ENCODE measurements at regions not wholly inside any gene's neighbourhood (a gene's known extent, or its start where the extent isn't known, plus 50 kb on each side); places are given as distances from the start of the nearest gene placed in this dataset.
A peak's percentile ranks its signal among the peaks of the same experiment; 100 is the strongest.

DNA sequence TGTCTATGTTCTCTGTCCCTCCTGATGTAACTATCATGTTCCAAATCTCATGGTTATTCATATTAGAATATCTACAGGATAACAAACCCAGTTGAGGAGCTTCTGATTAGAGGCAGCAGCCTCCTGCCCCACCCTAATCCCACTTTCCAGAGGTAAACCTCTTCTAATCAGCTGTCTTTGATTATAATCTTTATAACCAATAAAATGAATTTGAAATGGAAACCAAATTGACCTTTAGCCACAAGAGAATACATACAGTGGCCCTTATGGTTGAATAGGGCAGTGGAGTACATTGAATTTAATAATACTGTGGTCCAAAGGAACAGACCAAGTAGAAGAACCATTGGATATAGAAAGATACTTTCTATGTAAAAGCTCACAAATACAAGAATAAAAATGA lies 281.3 kb upstream of the UMPS start:
- Mint-ChIP-seq H3K4me1 (no peaks in the 10 kb centered on the region), H3K4me3 (no peak overlapping the region), H3K36me3 (no peaks in the 10 kb centered on the region), H3K27ac (no peak overlapping the region), H3K9me3 (peaks cover 3% of the 10 kb centered on the region)
- DNase-seq (ENCODE audit: low spot score in 2 of 2): no peak
- ATAC-seq: no peak

DNA sequence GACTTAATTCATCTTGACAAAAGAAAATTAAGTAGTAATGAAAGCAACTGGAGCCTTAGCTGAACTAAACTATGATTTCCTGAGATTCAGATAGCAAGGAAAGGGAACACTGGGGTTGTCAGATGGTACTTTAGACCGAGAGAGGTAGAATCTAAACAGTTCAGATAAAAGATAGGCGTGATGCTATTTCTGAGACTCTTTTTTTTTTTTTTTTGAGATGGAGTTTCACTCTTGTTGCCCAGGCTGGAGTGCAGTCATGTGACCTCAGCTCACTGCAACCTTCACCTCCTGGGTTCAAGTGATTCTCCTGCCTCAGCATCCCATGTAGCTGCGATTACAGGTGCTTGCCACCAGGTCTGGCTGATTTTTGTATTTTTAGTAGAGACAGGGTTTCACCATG lies 279.9 kb upstream of the UMPS start:
- no peak overlapping the region for H3K4me3 Mint-ChIP-seq
- H3K4me1 Mint-ChIP-seq: no peaks in the 10 kb centered on the region
- no peak for DNase-seq (ENCODE audit: low spot score in 2 of 2)
- no peak overlapping the region for H3K27ac Mint-ChIP-seq
- H3K9me3 Mint-ChIP-seq: peaks cover 3% of the 10 kb centered on the region
- H3K36me3 Mint-ChIP-seq: no peaks in the 10 kb centered on the region
- ATAC-seq: no peak

GRCh38 chr3:124451630-124452317 lies 278.5 kb upstream of the UMPS start:
- peaks cover 3% of the 10 kb centered on the region for H3K9me3 Mint-ChIP-seq
- ATAC-seq: no peak

GRCh38 chr3:124453189-124453588 lies 277.1 kb upstream of the UMPS start:
- ATAC-seq (no peak), DNase-seq (ENCODE audit: low spot score in 2 of 2) (no peak)
- Mint-ChIP-seq H3K4me1 (no peaks in the 10 kb centered on the region), H3K9me3 (peaks cover 3% of the 10 kb centered on the region), H3K27ac (no peak overlapping the region), H3K4me3 (no peak overlapping the region), H3K36me3 (no peaks in the 10 kb centered on the region)

More at GRCh38 chr3:124451630-124452317, 278.5 kb upstream of the UMPS start:
- no peaks in the 10 kb centered on the region for H3K36me3 Mint-ChIP-seq
- H3K27ac Mint-ChIP-seq: no peak overlapping the region
- H3K4me3 Mint-ChIP-seq: no peak overlapping the region
- no peaks in the 10 kb centered on the region for H3K4me1 Mint-ChIP-seq
- DNase-seq (ENCODE audit: low spot score in 2 of 2): no peak

- Mint-ChIP-seq H3K9me3 (peaks cover 3% of the 10 kb centered on the region), H3K27ac (no peak overlapping the region), H3K36me3 (no peaks in the 10 kb centered on the region), H3K4me3 (no peak overlapping the region), H3K4me1 (no peaks in the 10 kb centered on the region)
- ATAC-seq: no peak
- no peak for DNase-seq (ENCODE audit: low spot score in 2 of 2)
These were observed 274.4 kb upstream of the UMPS start for GRCh38 chr3:124455891-124456290.

- ATAC-seq: no peak
- no peak overlapping the region for H3K27ac Mint-ChIP-seq
- no peak for DNase-seq (ENCODE audit: low spot score in 2 of 2)
- peaks cover 3% of the 10 kb centered on the region for H3K9me3 Mint-ChIP-seq
- no peak overlapping the region for H3K4me3 Mint-ChIP-seq
- H3K36me3 Mint-ChIP-seq: no peaks in the 10 kb centered on the region
- no peaks in the 10 kb centered on the region for H3K4me1 Mint-ChIP-seq
These were observed 273.7 kb upstream of the UMPS start for GRCh38 chr3:124456506-124456905.

GRCh38 chr3:124459678-124460077 lies 270.6 kb upstream of the UMPS start:
- H3K4me1 Mint-ChIP-seq: no peaks in the 10 kb centered on the region
- H3K4me3 Mint-ChIP-seq: no peak overlapping the region
- H3K36me3 Mint-ChIP-seq: no peaks in the 10 kb centered on the region
- H3K27ac Mint-ChIP-seq: no peak overlapping the region
- ATAC-seq: no peak
- no peak for DNase-seq (ENCODE audit: low spot score in 2 of 2)
- no peaks in the 10 kb centered on the region for H3K9me3 Mint-ChIP-seq

DNA sequence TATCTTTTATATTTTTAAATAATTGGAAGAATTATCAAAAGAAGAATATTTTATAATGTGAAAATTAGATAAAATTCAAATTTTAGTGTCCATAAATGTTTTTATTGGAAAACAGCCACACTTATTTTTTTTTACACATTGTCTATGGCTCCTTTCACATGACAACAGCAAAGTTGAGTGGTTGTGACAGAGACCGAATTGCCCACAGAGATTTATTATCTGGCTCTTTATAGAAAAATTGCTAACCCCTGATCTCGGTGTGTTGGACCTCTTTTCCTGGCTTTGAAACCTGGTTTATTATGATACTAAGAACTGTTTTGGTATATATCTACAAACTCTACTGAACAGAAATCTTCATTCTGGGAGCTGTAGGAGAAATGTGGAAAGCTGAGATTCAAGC lies 269.1 kb upstream of the UMPS start:
- Mint-ChIP-seq H3K4me1 (no peaks in the 10 kb centered on the region), H3K27ac (no peak overlapping the region), H3K4me3 (no peak overlapping the region), H3K9me3 (no peaks in the 10 kb centered on the region), H3K36me3 (no peaks in the 10 kb centered on the region)
- DNase-seq (ENCODE audit: low spot score in 2 of 2) (no peak), ATAC-seq (no peak)

DNA sequence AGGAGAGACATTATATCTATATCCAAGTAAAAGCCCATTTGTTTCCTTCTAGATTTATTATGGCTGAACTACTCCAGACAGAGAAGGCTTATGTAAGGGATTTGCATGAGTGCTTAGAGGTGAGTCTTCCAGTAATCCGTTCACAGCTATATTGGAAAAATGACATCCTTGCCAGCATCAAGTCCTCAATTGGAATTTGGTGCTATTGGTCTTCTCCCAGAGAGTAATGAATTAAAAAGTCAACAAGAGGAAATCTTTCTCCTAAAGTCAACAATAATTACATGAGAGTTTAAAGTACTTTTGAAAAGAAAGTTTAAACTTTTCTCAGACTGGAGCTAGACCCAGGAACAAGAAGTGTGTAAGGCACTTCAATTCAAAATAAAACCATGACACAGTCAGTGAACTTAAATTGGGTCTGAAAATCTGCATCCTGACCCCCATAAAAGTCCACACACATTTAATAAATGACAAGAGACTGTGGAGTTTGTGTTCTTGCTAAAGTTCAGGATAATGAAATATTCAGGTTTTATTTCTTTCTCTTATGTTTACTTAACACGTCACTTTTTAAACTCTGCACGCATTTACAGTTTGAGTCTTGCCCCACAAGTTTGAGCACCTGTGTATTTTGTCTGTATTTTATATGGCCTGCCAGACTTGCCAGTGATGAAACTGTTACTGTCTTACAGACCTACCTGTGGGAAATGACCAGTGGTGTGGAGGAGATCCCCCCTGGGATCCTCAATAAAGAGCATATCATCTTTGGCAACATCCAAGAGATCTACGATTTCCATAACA lies 268.2 kb upstream of the UMPS start:
- Mint-ChIP-seq H3K4me1 (no peaks in the 10 kb centered on the region), H3K9me3 (no peaks in the 10 kb centered on the region), H3K27ac (no peak overlapping the region), H3K36me3 (no peaks in the 10 kb centered on the region), H3K4me3 (no peak overlapping the region)
- DNase-seq (ENCODE audit: low spot score in 2 of 2) (no peak), ATAC-seq (no peak)

- Mint-ChIP-seq H3K9me3 (no peaks in the 10 kb centered on the region), H3K27ac (no peak overlapping the region), H3K4me1 (no peaks in the 10 kb centered on the region), H3K36me3 (no peaks in the 10 kb centered on the region), H3K4me3 (no peak overlapping the region)
- DNase-seq (ENCODE audit: low spot score in 2 of 2) (no peak), ATAC-seq (no peak)
These were observed 267.0 kb upstream of the UMPS start for GRCh38 chr3:124463234-124463633.

GRCh38 chr3:124467980-124468902 lies 262.0 kb upstream of the UMPS start:
- Mint-ChIP-seq H3K4me3 (no peak overlapping the region), H3K27ac (no peak overlapping the region), H3K4me1 (no peaks in the 10 kb centered on the region), H3K9me3 (no peaks in the 10 kb centered on the region), H3K36me3 (no peaks in the 10 kb centered on the region)
- DNase-seq (ENCODE audit: low spot score in 2 of 2) (peak in 1 of 2 donors; percentile 61), ATAC-seq (no peak)

GRCh38 chr3:124469555-124469954 lies 260.7 kb upstream of the UMPS start:
- H3K4me3 Mint-ChIP-seq: no peak overlapping the region
- no peaks in the 10 kb centered on the region for H3K36me3 Mint-ChIP-seq
- no peak overlapping the region for H3K27ac Mint-ChIP-seq
- ATAC-seq (no peak), DNase-seq (ENCODE audit: low spot score in 2 of 2) (no peak)
- no peaks in the 10 kb centered on the region for H3K4me1 Mint-ChIP-seq
- H3K9me3 Mint-ChIP-seq: no peaks in the 10 kb centered on the region

GRCh38 chr3:124478830-124479229 lies 251.4 kb upstream of the UMPS start:
- ATAC-seq: no peak
- Mint-ChIP-seq H3K4me1 (no peaks in the 10 kb centered on the region), H3K36me3 (no peaks in the 10 kb centered on the region), H3K9me3 (no peaks in the 10 kb centered on the region), H3K27ac (no peak overlapping the region), H3K4me3 (no peak overlapping the region)
- DNase-seq (ENCODE audit: low spot score in 2 of 2): no peak

DNA sequence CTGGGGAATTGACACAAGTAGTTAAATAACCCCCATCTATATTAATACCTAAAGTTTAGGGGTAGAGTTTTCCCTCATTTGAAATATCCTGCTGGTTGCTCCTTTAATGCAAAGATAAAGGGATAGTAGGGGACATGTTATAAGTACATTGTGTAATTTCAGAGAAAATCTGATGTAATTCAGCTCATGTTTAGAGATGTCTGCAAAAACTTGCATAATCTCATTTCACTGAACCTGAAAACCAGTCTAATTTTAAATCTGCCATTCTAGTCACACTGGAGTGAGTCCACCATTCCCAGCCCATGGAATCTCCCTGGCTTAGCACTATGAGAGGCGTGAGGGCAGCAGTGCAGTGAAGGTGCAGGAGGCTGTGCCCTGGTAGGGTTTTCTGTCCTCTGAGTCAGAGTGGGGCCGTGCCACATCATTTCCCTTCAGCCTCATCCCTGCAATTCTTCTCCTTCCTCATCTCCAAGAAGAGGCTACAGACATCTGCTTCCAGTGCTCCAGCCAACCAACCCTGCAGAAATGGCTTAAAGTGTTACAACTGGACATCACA lies 246.3 kb upstream of the UMPS start:
- no peak overlapping the region for H3K27ac Mint-ChIP-seq
- ATAC-seq: no peak

GRCh38 chr3:124486324-124486723 lies 243.9 kb upstream of the UMPS start:
- no peak overlapping the region for H3K27ac Mint-ChIP-seq
- no peaks in the 10 kb centered on the region for H3K36me3 Mint-ChIP-seq
- ATAC-seq (no peak), DNase-seq (ENCODE audit: low spot score in 2 of 2) (no peak)
- no peak overlapping the region for H3K4me3 Mint-ChIP-seq
- peaks cover 6% of the 10 kb centered on the region for H3K4me1 Mint-ChIP-seq
- H3K9me3 Mint-ChIP-seq: no peaks in the 10 kb centered on the region

More for the DNA sequence above, 246.3 kb upstream of the UMPS start:
- no peaks in the 10 kb centered on the region for H3K4me1 Mint-ChIP-seq
- no peak overlapping the region for H3K4me3 Mint-ChIP-seq
- H3K9me3 Mint-ChIP-seq: no peaks in the 10 kb centered on the region
- H3K36me3 Mint-ChIP-seq: no peaks in the 10 kb centered on the region
- no peak for DNase-seq (ENCODE audit: low spot score in 2 of 2)

Data from stimulated activated effector memory CD8-positive, alpha-beta T cell treated with anti-CD3 and anti-CD28 coated beads, Interleukin-12 subunit alpha, Interleukin-12 subunit beta, amount 100 ng/mL, for 72 hours (primary cell).